HCT116 (cell line): ENCODE measurements at regions not wholly inside any gene's neighbourhood (a gene's known extent, or its start where the extent isn't known, plus 50 kb on each side); places are given as distances from the start of the nearest gene placed in this dataset.

Experiments
- ATAC-seq: fragments of 200-7000 bp; cut with Tn5 transposase; 2 replicates; pipeline ENCODE4 v1.9.1; 2020; ENCODE audit warnings: mild to moderate bottlenecking, moderate library complexity
- BruUV-seq: library from RNA; stranded (reverse); fragments of 400-500 nt; replicated peaks from 2 replicates; lab custom pipeline; 2021; lab: Mats Ljungman, UMichigan
- CTCF ChIA-PET: fragments of 300-600 bp; sonication (Branson Sonifier 250); formaldehyde crosslinking; loops from one replicate; lab custom pipeline; 2021; ENCODE audit warnings: antibody characterized with exemption; lab: Charles Lee
- POLR2A ChIA-PET: fragments of 300-600, 350-600 bp; sonication (Branson Sonifier 250); formaldehyde crosslinking; loops from one replicate; lab custom pipeline; 2021; ENCODE audit warnings: antibody characterized with exemption; lab: Charles Lee
- RAD21 ChIA-PET, 2 experiments: fragments of 300-600 bp; sonication (Branson Sonifier 250); formaldehyde crosslinking; loops; one replicate each; lab custom pipeline; 2023; ENCODE audit warnings: low total read pairs in 2 of 2; ENCODE audit not compliant: uncharacterized antibody in 2 of 2, unreplicated experiment in 2 of 2, low non-redundant PET in 1 of 2; lab: Charles Lee
- DNase-seq: peaks from one replicate; pipeline ENCODE4 v3.0.0-alpha.2; 2010; ENCODE audit warnings: low read depth, low spot score
- H2AFZ ChIP-seq: fragments of 200-600 bp; shearing (Covaris generic), sonication (generic); 2 replicates; pipeline ENCODE4 v1.6.1; 2017; ENCODE audit warnings: low read depth, mixed run types, mixed read lengths, antibody characterized with exemption, low read length; ENCODE audit not compliant: poor library complexity, severe bottlenecking
- H3K27ac ChIP-seq: 2 replicates; pipeline ENCODE4 v1.5.1; 2012; ENCODE audit warnings: low read depth, low read length
- H3K27me3 ChIP-seq: fragments of 200-600 bp; sonication (generic); 2 replicates; pipeline ENCODE4 v1.6.1; 2016; ENCODE audit warnings: mixed run types, low read length, mixed read lengths; ENCODE audit not compliant: insufficient read depth
- H3K36me3 ChIP-seq, 2 experiments: fragments of 200-500 bp in 1 of 2; fragments of 200-600 bp in 1 of 2; sonication (Bioruptor generic) in 1 of 2; sonication (generic) in 1 of 2; 2 replicates each; pipeline versions ENCODE4 v1.5.1 to v1.6.1; 2014 to 2016; ENCODE audit warnings: low read length in 2 of 2, inconsistent platforms in 1 of 2, mixed read lengths in 1 of 2, mixed run types in 1 of 2; ENCODE audit not compliant: insufficient read depth in 2 of 2, control insufficient read depth in 1 of 2
- H3K4me1 ChIP-seq, 2 experiments: fragments of 200-600 bp in 1 of 2; sonication (generic) in 1 of 2; 2 replicates each; pipeline versions ENCODE4 v1.5.1 to v1.6.1; 2012 to 2017; ENCODE audit warnings: low read length in 2 of 2, inconsistent platforms in 1 of 2, mild to moderate bottlenecking in 1 of 2, mixed read lengths in 1 of 2, mixed run types in 1 of 2, moderate library complexity in 1 of 2; ENCODE audit not compliant: insufficient read depth in 2 of 2, control insufficient read depth in 1 of 2
- H3K4me2 ChIP-seq: fragments of 200-600 bp; sonication (generic); 2 replicates; pipeline ENCODE4 v1.6.1; 2017; ENCODE audit warnings: mixed run types, low read length, mixed read lengths
- H3K4me3 ChIP-seq, 2 experiments: fragments of 200-600 bp in 1 of 2; sonication (generic) in 1 of 2; replicated peaks in 1 of 2; 2 replicates each; pipeline ENCODE4 v1.5.1; 2011 to 2016; ENCODE audit warnings: low read length in 2 of 2, control low read depth in 1 of 2, low read depth in 1 of 2, mild to moderate bottlenecking in 1 of 2, mixed read lengths in 1 of 2, mixed run types in 1 of 2
- H3K79me2 ChIP-seq: fragments of 200-600 bp; sonication (generic); 2 replicates; pipeline ENCODE4 v1.6.1; 2017; ENCODE audit warnings: mild to moderate bottlenecking, mixed run types, low read length, moderate library complexity, mixed read lengths; ENCODE audit not compliant: insufficient read depth
- H3K9ac ChIP-seq: fragments of 200-600 bp; sonication (generic); 2 replicates; pipeline ENCODE4 v1.6.1; 2016; ENCODE audit warnings: low read length, mixed read lengths
- H3K9me2 ChIP-seq: fragments of 200-600 bp; sonication (generic), shearing (Covaris generic); 2 replicates; pipeline ENCODE4 v1.6.1; 2017; ENCODE audit warnings: mixed run types, mild to moderate bottlenecking, moderate library complexity; ENCODE audit not compliant: insufficient read depth
- H3K9me3 ChIP-seq, 2 experiments: fragments of 200-500 bp in 1 of 2; fragments of 200-600 bp in 1 of 2; sonication (Bioruptor generic) in 1 of 2; sonication (generic) in 1 of 2; 2 replicates each; pipeline ENCODE4 v1.6.1; 2014 to 2017; ENCODE audit warnings: low read length in 2 of 2, mixed read lengths in 2 of 2, inconsistent platforms in 1 of 2, low read depth in 1 of 2, mild to moderate bottlenecking in 1 of 2, mixed run types in 1 of 2, moderate library complexity in 1 of 2; ENCODE audit not compliant: control insufficient read depth in 1 of 2, insufficient read depth in 1 of 2
- H4K20me1 ChIP-seq: fragments of 200-600 bp; sonication (generic), shearing (Covaris generic); 2 replicates; pipeline ENCODE4 v1.6.1; 2017; ENCODE audit warnings: mixed run types, mild to moderate bottlenecking, moderate library complexity; ENCODE audit not compliant: insufficient read depth
- CBX3 ChIP-seq: IDR thresholded peaks from 2 replicates; pipeline ENCODE4 v1.6.1; 2012; ENCODE audit warnings: low read depth
- CEBPB ChIP-seq: IDR thresholded peaks from 2 replicates; pipeline ENCODE4 v1.6.1; 2012; ENCODE audit warnings: low read depth
- CTCF ChIP-seq, 3 experiments: fragments of 200-600 bp in 1 of 3; sonication (generic) in 1 of 3; IDR thresholded peaks in 2 of 3; conservative IDR thresholded peaks in 1 of 3; 2 replicates each; pipeline ENCODE4 v1.5.1; 2012 to 2017; ENCODE audit warnings: low read depth in 2 of 3, low read length in 2 of 3, antibody characterized with exemption in 1 of 3, borderline replicate concordance in 1 of 3, control low read depth in 1 of 3, mild to moderate bottlenecking in 1 of 3, mixed read lengths in 1 of 3, mixed run types in 1 of 3, moderate library complexity in 1 of 3; ENCODE audit not compliant: insufficient read depth in 1 of 3
- EGR1 ChIP-seq: IDR thresholded peaks from 2 replicates; pipeline ENCODE4 v1.6.1; 2012; ENCODE audit warnings: low read depth
- ELF1 ChIP-seq: IDR thresholded peaks from 2 replicates; pipeline ENCODE4 v1.6.1; 2012; ENCODE audit warnings: low read depth, borderline replicate concordance
- EZH2phosphoT487 ChIP-seq: fragments of 200-600 bp; IDR thresholded peaks from 2 replicates; pipeline ENCODE4 v1.6.1; 2018; ENCODE audit warnings: antibody characterized with exemption, borderline replicate concordance
- FOSL1 ChIP-seq: IDR thresholded peaks from 2 replicates; pipeline ENCODE4 v1.6.1; 2012; ENCODE audit warnings: low read depth
- JUND ChIP-seq: IDR thresholded peaks from 2 replicates; pipeline ENCODE4 v1.6.1; 2012
- POLR2A ChIP-seq: IDR thresholded peaks from 2 replicates; pipeline ENCODE4 v1.7.0; 2011; ENCODE audit warnings: borderline replicate concordance; ENCODE audit not compliant: insufficient read depth, insufficient read length; ENCODE audit errors: extremely low read depth
- RAD21 ChIP-seq: IDR thresholded peaks from 2 replicates; pipeline ENCODE4 v1.6.1; 2012; ENCODE audit warnings: low read depth, mild to moderate bottlenecking
- REST ChIP-seq: IDR thresholded peaks from 2 replicates; pipeline ENCODE4 v1.6.1; 2012; ENCODE audit warnings: low read depth
- SIN3A ChIP-seq: IDR thresholded peaks from 2 replicates; pipeline ENCODE4 v1.6.1; 2012; ENCODE audit warnings: low read depth
- SP1 ChIP-seq: IDR thresholded peaks from 2 replicates; pipeline ENCODE4 v1.6.1; 2012; ENCODE audit warnings: low read depth
- SRF ChIP-seq: IDR thresholded peaks from 2 replicates; pipeline ENCODE4 v1.6.1; 2012; ENCODE audit warnings: low read depth
- TCF7L2 ChIP-seq: IDR thresholded peaks from 2 replicates; pipeline ENCODE4 v1.7.0; 2011; ENCODE audit warnings: borderline replicate concordance, inconsistent platforms; ENCODE audit not compliant: insufficient read depth, insufficient read length; ENCODE audit errors: extremely low read depth
- ZFX ChIP-seq: fragments of 450-650 bp; IDR thresholded peaks from 2 replicates; pipeline ENCODE4 v1.6.1; 2017
- ZNF274 ChIP-seq: fragments of 200-500 bp; sonication (Bioruptor generic); IDR thresholded peaks from 2 replicates; pipeline ENCODE4 v1.6.1; 2014; ENCODE audit warnings: mild to moderate bottlenecking, low read depth, low read length, inconsistent platforms
- intact Hi-C: fragments of 100-400 bp; cut with micrococcal nuclease; formaldehyde crosslinking; loops from 2 replicates; pipeline ENCODE4 v1.10.0; 2022
- TF ChIP-seq, protein P1 (sequence below): IDR thresholded peaks from 2 replicates; pipeline ENCODE4 v1.6.1; 2012

GRCh38 chr18:67818432-67818831 lies 301.9 kb upstream of the DSEL start:
- ATAC-seq: no peak

More at GRCh38 chr18:67818432-67818831, 301.9 kb upstream of the DSEL start:
- H3K27ac ChIP-seq: no peak overlapping the region
- no peak overlapping the region for H3K9ac ChIP-seq
- no TSS peak for BruUV-seq
- H3K36me3 ChIP-seq: no peaks in the 10 kb centered on the region
- no peak for DNase-seq
- POLR2A ChIA-PET: no interaction called here
- peaks cover 0 to 14% of the 10 kb centered on the region in 2 experiments; a peak in 2 of 4 replicates for H3K9me3 ChIP-seq
- no peaks in the 10 kb centered on the region for H3K9me2 ChIP-seq
- intact Hi-C loops: no loop called here
- H2AFZ ChIP-seq: no peak overlapping the region
- no peaks in the 10 kb centered on the region for H3K27me3 ChIP-seq
- H3K4me2 ChIP-seq: no peak overlapping the region
- no peak for TF ChIP-seq EZH2phosphoT487
- TF ChIP-seq REST: no peak
- TF ChIP-seq ZFX: no peak
- no peak for TF ChIP-seq CBX3
- TF ChIP-seq ZNF274: no peak
- TF ChIP-seq SRF: no peak
- no peak for TF ChIP-seq TCF7L2
- TF ChIP-seq CTCF (IDR thresholded peaks at IDR 0.05 in 2 of 3, conservative IDR thresholded peaks at IDR 0.05 in 1 of 3; ENCODE audit: borderline replicate concordance in 1 of 3, insufficient read depth in 1 of 3, low read depth in 2 of 3, low read length in 2 of 3): no peak
- TF ChIP-seq EGR1: no peak
- TF ChIP-seq, protein P1, sequence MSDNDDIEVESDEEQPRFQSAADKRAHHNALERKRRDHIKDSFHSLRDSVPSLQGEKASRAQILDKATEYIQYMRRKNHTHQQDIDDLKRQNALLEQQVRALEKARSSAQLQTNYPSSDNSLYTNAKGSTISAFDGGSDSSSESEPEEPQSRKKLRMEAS: no peak
- TF ChIP-seq SP1: no peak
- TF ChIP-seq SIN3A: no peak
- TF ChIP-seq FOSL1: no peak
- no peak for TF ChIP-seq ELF1
- no peak for TF ChIP-seq RAD21
- no peak for TF ChIP-seq CEBPB
- no peak for TF ChIP-seq POLR2A
- TF ChIP-seq JUND: no peak
- TF ChIP-seq, all 23 proteins: peak for 0
- ChIA-PET CTCF (no interaction called here), RAD21 (no interaction called here)
- no peaks in the 10 kb centered on the region for H4K20me1 ChIP-seq
- no peaks in the 10 kb centered on the region for H3K79me2 ChIP-seq
- H3K4me3 ChIP-seq: no peak overlapping the region
- H3K4me1 ChIP-seq: no peaks in the 10 kb centered on the region
